Right renal pelvis (tissue), 4 donors: ENCODE measurements at regions not wholly inside any gene's neighbourhood (a gene's known extent, or its start where the extent isn't known, plus 50 kb on each side); places are given as distances from the start of the nearest gene placed in this dataset.

Experiments
- DNase-seq, 4 donors: peaks; one replicate each; pipeline ENCODE4 v3.0.0-alpha.2; 2013; ENCODE audit warnings: low read depth in 4 of 4, low spot score in 3 of 4, missing footprints in 1 of 4

- no peak for DNase-seq
These were observed 187.3 kb downstream of the IPO8 start for GRCh38 chr12:30508205-30508967.

- DNase-seq, result no peak
These were observed 188.1 kb downstream of the IPO8 start for GRCh38 chr12:30507576-30507975.

DNA sequence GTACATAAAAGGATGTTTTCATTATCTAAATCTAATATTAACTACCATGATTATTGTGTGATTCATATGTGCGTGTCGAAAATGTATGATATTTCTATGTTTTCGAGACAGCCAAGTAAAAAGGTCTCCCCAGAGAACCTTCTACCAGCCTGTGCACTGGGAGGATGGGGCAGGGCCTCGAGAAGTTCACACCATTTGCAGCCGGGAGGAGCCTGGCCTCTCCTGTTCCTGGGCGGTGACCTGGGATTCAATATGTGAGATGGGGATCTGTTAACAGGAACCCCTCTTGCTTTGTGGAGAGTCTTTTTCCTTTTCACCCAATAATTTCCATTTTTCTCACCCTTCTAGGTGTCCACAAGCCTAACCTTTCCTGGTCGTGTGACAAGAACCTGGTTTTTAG lies 189.3 kb downstream of the IPO8 start:
- DNase-seq, result no peak

DNA sequence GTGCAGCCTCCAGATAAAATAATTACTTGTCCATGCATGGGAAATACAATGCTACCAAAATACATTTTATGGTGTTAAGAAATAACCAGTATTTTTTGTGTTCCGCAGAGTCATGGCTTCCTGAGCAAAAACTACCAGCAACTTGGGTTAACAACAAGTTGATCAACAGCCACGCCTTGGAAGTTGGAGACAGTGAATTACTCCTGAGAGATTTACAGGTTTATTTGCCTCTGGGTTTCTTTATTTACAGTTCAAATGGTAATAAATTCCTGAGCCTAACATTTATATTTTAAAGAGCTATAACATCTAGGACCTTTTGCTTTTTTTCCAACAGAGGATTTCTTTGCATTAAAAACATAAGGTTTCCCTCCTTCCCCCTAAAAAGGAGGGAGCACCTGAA lies 194.0 kb downstream of the IPO8 start:
- no peak for DNase-seq

DNA sequence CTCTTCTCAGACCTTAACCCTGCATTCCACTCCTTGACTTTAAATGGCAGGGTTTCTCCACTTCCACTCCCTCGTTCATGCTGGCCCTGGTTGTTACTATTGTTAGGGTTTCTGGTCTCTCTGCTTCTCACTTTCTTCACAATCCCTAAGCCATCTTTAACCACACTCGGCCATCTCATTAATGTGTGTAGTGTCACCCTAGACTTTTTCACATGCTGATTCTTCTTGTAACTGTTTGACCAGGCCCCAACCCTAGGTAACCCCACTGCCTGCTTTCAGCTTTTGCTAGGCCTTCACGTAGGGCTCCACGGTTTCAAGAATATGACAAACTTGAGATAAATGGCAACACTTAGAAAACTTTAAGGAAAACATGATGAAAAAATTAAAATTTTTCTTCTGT lies 195.1 kb downstream of the IPO8 start:
- no peak for DNase-seq

GRCh38 chr12:30485230-30485890 lies 210.3 kb downstream of the IPO8 start:
- no peak for DNase-seq

- DNase-seq, result no peak
These were observed 211.0 kb downstream of the IPO8 start for GRCh38 chr12:30484658-30485057.

- no peak for DNase-seq
These were observed 213.0 kb downstream of the IPO8 start for GRCh38 chr12:30482650-30483049.

DNA sequence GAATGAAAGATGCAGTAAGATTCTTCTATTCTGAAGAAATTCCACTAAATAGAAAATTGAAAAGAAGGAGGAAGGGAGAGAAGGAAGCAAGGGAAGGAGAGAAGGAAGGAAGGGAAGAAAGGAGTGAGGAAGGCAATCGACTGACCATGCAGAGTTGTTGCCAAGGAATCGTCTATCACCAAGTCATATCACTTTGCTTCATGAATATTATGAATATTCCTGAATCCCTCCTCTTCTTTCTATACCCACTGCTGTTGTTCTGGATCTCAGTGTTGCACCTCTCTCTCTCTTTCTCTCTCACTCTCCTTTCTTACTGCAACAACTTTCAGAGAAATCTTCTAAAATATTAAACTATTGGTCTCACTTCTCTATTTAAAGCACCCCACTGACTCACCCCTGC lies 222.4 kb downstream of the IPO8 start:
- DNase-seq, result no peak

DNA sequence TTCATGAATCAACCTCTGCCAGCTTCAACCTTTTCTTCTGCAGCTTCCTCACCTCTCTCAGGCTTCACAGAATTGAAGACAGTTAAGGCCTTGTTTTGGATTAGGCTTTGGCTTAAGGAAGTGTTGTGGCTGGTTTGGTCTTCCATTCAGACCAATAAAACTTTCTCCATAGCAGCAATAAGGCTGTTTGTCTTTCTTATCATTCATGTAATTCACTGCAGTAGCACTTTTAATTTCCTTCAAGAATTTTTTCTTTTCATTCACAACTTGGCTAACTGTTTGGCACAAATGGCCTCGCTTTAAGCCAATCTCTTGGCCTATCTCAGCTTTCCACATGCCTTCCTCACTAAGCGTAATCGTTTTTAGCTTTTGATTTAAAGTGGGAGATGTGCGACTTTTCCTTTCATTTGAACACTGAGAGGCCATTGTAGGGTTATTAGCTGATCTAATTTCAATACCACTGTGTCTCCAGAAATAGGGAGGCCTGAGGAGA lies 229.5 kb downstream of the IPO8 start:
- DNase-seq, result no peak

- no peak for DNase-seq
These were observed 232.0 kb downstream of the IPO8 start for GRCh38 chr12:30463636-30464035.

- DNase-seq, result no peak
These were observed 233.4 kb downstream of the IPO8 start for GRCh38 chr12:30462249-30462648.

DNA sequence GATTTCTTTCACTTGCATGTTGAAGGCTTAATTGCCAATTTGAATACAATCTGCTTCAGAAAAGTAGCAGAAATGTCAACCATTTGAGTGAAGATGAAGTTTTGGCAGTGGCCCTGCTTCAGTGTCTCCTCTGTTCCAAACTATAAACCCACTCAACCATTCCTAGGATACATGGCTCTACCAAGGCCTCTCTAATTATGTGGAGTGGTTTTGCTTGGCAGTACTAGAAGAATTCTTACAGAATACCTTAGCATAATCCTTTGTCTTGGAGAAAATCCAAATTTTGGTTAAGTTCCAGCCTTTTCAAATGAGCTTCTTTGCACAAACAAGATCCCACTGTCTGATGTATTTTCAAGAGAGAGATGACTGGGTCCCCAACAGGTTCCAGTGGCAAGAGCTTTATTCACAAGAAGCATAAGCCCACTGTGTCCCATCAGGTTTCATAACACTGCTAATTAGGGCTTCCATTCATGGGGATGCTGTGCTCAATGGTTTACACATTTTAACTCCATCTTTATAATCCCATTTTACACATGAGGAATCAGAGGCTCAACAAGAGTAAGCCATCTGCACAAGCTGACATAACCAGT lies 234.5 kb downstream of the IPO8 start:
- no peak for DNase-seq

DNA sequence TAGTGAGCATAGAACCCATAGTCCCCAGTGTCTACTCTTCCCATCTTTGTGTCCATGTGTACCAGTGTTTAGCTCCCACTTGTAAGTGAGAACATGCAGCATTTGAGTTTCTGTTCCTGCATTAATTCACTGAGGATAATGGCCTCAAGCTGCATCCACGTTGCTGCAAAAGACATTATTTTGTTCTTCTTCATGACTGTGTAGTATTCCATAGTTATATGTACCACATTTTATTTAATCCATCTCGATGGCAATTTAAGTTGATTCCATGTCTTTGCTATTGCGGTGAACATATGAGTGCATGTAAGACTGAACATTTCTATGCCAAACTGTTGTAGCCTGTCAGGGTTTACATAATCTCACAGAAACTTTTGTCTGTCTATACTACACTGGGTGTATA lies 237.2 kb downstream of the IPO8 start:
- DNase-seq, result no peak

DNA sequence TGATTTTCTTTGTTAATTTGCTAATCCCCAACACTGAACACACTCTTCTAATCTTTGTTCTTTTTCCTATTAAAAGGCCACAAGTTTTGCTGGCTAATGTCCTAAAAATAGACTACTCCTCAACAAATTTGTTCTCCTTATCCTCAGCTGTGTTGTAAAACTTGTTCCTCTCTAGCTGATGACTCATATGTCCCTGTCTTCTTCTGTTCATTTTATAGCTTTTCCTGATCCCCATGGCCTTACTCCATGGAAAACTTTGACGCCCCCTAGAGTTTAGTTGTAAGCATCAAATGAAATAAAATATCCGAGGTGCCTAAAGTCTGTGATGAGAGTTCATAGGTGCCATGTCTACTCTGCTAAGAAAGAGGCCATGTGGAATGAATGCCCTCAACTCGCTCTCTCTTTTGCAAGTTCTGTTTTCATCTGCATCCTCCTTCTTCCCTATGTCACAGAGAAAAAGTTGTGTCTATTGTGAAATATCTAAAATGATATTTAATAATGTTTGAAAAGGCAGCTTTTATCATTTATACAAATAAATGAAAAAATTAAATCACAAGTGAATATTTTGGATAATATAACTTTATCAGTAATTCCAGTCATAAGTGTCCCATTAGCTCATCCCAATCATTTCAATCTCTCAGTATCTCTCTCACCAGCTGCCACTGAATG lies 237.9 kb downstream of the IPO8 start:
- DNase-seq, result no peak

DNA sequence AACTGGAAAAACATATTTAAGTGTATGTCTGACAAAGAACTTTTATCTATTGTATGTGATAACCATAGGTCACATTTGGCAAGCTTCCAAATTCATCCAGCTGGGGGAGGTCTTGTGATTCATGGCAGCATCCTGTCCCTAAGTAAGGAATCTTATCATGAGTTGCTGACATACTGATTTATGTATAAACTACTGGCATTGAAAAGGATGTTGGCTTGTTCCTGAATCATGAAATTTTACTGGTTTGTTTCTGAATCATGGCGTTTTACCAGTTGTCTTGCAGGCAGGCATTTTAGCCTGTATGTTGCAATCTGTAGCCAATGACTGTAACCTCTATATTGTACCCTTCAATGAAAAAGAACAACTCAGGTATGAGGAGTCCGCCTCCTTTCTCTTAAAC lies 244.8 kb downstream of the IPO8 start:
- DNase-seq, result no peak

GRCh38 chr12:30450226-30450625 lies 245.4 kb downstream of the IPO8 start:
- DNase-seq, result no peak

- DNase-seq, result no peak
These were observed 247.6 kb downstream of the IPO8 start for GRCh38 chr12:30448038-30448437.

- DNase-seq, result no peak
These were observed 248.5 kb downstream of the IPO8 start for GRCh38 chr12:30447061-30447750.

DNA sequence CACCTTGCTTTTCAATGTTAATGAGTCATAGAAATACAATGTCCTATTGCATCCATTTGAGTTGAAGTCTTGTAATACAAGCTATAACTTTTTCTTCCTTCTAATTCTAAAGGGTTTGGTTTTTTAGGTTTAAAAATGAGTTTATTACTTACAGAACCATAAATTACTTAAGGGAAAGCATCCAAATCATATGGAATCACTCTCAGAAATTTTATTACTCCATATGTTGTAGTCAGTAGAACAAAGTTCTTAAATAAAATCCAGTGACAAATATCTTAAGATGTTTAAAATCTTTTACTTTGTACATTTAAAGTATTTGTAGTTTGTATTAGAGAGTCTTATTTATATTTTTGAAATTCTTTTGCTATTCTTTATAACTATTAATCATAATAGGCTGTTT lies 253.2 kb downstream of the IPO8 start:
- no peak for DNase-seq
